ENCODE measurements at regions not wholly inside any gene's neighbourhood (a gene's known extent, or its start where the extent isn't known, plus 50 kb on each side); places are given as distances from the start of the nearest gene placed in this dataset.

DNA sequence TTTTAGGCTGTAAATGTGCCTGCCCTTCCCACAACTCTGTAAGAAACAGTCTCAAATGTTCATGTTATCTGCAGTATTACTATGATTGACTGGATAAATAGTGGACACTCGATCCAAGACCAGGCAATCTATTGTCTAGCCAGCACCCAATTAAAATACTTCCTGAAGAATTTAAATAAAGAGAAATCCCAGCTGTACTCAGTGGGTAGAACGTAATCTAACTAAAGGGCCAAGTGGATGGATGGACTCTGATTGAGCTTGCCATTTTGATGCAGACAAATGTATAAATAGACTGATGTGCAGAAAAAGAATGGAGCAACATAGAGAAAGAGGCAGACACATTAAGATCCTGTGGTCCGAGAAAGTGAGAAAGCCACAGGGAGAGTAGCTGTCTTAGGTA, 158.0 kb downstream of the IPMK start:
- Mint-ChIP-seq H3K27me3 (ENCODE audit: unreplicated experiment) (peaks cover 20% of the 10 kb centered on the region), H3K9me3 (ENCODE audit: unreplicated experiment) (no peaks in the 10 kb centered on the region), H3K4me1 (ENCODE audit: unreplicated experiment) (no peaks in the 10 kb centered on the region), H3K36me3 (ENCODE audit: unreplicated experiment) (no peaks in the 10 kb centered on the region), H3K4me3 (ENCODE audit: unreplicated experiment) (no peak overlapping the region), H3K27ac (ENCODE audit: unreplicated experiment) (no peak overlapping the region)
- TF ChIP-seq, protein P1, sequence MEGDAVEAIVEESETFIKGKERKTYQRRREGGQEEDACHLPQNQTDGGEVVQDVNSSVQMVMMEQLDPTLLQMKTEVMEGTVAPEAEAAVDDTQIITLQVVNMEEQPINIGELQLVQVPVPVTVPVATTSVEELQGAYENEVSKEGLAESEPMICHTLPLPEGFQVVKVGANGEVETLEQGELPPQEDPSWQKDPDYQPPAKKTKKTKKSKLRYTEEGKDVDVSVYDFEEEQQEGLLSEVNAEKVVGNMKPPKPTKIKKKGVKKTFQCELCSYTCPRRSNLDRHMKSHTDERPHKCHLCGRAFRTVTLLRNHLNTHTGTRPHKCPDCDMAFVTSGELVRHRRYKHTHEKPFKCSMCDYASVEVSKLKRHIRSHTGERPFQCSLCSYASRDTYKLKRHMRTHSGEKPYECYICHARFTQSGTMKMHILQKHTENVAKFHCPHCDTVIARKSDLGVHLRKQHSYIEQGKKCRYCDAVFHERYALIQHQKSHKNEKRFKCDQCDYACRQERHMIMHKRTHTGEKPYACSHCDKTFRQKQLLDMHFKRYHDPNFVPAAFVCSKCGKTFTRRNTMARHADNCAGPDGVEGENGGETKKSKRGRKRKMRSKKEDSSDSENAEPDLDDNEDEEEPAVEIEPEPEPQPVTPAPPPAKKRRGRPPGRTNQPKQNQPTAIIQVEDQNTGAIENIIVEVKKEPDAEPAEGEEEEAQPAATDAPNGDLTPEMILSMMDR (IDR thresholded peaks at IDR 0.05): no peak
- DNase-seq (ENCODE audit: extremely low spot score, unreplicated experiment): no peak

DNA sequence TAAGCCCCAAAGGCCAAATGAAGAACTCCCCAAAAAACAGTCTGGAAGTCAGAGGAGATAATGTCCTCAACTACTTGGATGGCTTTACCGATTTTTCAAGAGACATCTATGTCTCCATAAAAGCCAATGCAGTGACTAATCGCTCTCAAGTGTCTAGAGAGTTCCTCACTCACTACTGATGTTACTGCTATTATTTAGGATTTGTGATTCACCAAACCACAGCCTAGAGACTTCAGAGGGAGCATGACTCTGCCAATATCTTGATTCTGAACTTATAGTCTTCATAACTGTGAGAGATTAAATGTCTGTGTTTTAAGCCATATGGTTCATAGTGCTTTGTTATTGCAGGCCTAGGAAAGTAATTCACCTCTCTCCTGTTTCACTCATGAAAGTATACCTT, 160.2 kb downstream of the IPMK start:
- H3K36me3 Mint-ChIP-seq (ENCODE audit: unreplicated experiment): no peaks in the 10 kb centered on the region
- H3K9me3 Mint-ChIP-seq (ENCODE audit: unreplicated experiment): no peaks in the 10 kb centered on the region
- TF ChIP-seq, protein P1 (IDR thresholded peaks at IDR 0.05): no peak
- no peak overlapping the region for H3K27ac Mint-ChIP-seq (ENCODE audit: unreplicated experiment)
- H3K27me3 Mint-ChIP-seq (ENCODE audit: unreplicated experiment): peaks cover 23% of the 10 kb centered on the region
- DNase-seq (ENCODE audit: extremely low spot score, unreplicated experiment): no peak
- no peak overlapping the region for H3K4me3 Mint-ChIP-seq (ENCODE audit: unreplicated experiment)
- H3K4me1 Mint-ChIP-seq (ENCODE audit: unreplicated experiment): no peaks in the 10 kb centered on the region

DNA sequence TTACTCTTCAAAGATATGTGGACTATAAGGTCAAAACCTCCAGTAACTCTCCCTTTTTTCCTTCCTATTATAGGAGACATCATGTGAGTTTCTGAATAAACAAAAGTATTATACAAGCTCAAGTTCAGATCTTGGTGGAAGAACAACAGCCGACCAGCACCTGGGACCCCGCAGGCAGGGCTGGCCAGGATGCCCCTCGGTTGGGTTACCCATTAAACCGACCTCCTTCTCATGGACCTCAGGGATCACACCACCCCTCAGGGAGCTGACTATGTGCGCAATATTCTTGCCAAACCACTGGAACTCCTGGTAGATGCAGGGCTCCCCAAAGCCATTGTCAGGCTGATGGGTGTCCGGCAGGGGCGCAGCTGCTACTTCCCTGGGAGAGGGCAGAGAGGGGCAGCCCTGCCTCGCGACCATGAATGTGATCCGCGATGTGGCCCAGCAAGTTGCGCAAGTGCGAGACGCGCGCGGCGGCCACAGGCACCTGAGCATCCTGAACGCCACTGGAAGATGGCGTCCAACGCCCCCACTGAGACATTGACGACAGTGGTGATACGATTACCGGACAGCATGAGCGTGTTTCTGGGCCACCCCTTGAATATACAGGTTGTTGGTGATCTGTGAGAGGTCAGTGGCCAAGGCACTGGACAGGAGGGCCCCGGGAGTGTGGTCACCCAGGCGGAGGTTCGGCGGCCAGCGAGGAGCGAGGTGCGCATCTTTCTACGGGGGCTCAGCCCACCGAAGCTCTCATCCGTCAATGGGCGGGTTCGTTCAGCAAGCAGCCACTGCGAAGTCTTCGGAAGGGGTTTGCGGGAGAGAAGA, 161.3 kb downstream of the IPMK start:
- no peaks in the 10 kb centered on the region for H3K4me1 Mint-ChIP-seq (ENCODE audit: unreplicated experiment)
- H3K36me3 Mint-ChIP-seq (ENCODE audit: unreplicated experiment): no peaks in the 10 kb centered on the region
- no peak for DNase-seq (ENCODE audit: extremely low spot score, unreplicated experiment)
- no peaks in the 10 kb centered on the region for H3K9me3 Mint-ChIP-seq (ENCODE audit: unreplicated experiment)
- H3K4me3 Mint-ChIP-seq (ENCODE audit: unreplicated experiment): no peak overlapping the region
- TF ChIP-seq, protein P1 (IDR thresholded peaks at IDR 0.05): no peak
- no peak overlapping the region for H3K27ac Mint-ChIP-seq (ENCODE audit: unreplicated experiment)
- peaks cover 26% of the 10 kb centered on the region for H3K27me3 Mint-ChIP-seq (ENCODE audit: unreplicated experiment)

DNA sequence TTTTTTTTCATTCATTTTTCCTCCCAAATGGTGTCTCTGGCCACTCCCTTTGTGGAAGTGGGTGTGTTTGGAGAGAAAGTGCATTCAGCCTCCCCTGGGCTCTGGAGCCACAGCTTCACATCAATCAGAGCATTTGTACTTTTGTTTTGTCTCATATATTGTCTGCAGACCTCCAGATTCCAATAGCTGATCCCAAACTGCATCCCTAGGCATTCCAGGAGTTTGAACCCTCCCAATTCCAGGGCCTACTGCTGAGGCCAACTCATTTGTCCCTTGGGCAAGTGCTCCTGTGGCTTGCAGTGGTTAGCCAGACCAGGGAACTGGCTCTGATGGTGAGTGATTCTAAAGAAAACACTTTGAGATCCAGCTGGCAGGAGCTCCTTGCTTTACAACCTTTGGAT, 163.3 kb downstream of the IPMK start:
- no peaks in the 10 kb centered on the region for H3K9me3 Mint-ChIP-seq (ENCODE audit: unreplicated experiment)
- TF ChIP-seq, protein P1 (IDR thresholded peaks at IDR 0.05): no peak
- no peaks in the 10 kb centered on the region for H3K36me3 Mint-ChIP-seq (ENCODE audit: unreplicated experiment)
- H3K27me3 Mint-ChIP-seq (ENCODE audit: unreplicated experiment): peaks cover 21% of the 10 kb centered on the region
- H3K27ac Mint-ChIP-seq (ENCODE audit: unreplicated experiment): no peak overlapping the region
- no peak for DNase-seq (ENCODE audit: extremely low spot score, unreplicated experiment)
- H3K4me3 Mint-ChIP-seq (ENCODE audit: unreplicated experiment): no peak overlapping the region
- H3K4me1 Mint-ChIP-seq (ENCODE audit: unreplicated experiment): no peaks in the 10 kb centered on the region

DNA sequence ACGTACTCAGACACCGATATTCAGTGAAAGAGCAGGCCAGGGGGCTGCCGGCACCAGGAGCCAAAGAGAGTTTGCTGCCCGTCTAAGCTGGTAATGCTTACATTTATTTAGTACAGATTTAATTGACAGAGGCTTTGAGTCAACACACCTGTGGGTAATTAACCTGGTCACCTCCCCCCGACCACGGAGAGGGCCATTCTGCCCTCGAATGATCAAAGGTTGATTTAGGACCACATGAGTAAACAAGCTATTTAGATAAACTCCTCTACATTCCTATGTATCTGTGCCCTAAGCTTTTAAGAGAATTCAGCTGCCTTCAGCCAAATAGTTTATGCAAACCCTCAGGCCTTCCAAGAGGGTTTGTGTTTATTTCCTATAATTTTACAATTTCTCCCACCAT, 164.8 kb downstream of the IPMK start:
- H3K4me3 Mint-ChIP-seq (ENCODE audit: unreplicated experiment): no peak overlapping the region
- no peak overlapping the region for H3K27ac Mint-ChIP-seq (ENCODE audit: unreplicated experiment)
- H3K9me3 Mint-ChIP-seq (ENCODE audit: unreplicated experiment): no peaks in the 10 kb centered on the region
- no peak for DNase-seq (ENCODE audit: extremely low spot score, unreplicated experiment)
- no peaks in the 10 kb centered on the region for H3K4me1 Mint-ChIP-seq (ENCODE audit: unreplicated experiment)
- no peaks in the 10 kb centered on the region for H3K36me3 Mint-ChIP-seq (ENCODE audit: unreplicated experiment)
- H3K27me3 Mint-ChIP-seq (ENCODE audit: unreplicated experiment): peaks cover 21% of the 10 kb centered on the region
- TF ChIP-seq, protein P1 (IDR thresholded peaks at IDR 0.05): no peak

All from osteocyte (in vitro differentiated cells).